OCI-LY7 (cell line): ENCODE measurements at regions not wholly inside any gene's neighbourhood (a gene's known extent, or its start where the extent isn't known, plus 50 kb on each side); places are given as distances from the start of the nearest gene placed in this dataset.

Experiments used
- BruUV-seq: library from RNA; stranded (reverse); fragments of 400-500 nt; replicated peaks from 2 replicates; lab custom pipeline; 2021; lab: Mats Ljungman, UMichigan
- CTCF ChIA-PET: fragments of 300-600 bp; sonication (Branson Sonifier 250); formaldehyde crosslinking; loops from one replicate; lab custom pipeline; 2022; ENCODE audit warnings: antibody characterized with exemption; ENCODE audit not compliant: unreplicated experiment; lab: Charles Lee
- POLR2A ChIA-PET: fragments of 300-600 bp; sonication (Branson Sonifier 250); formaldehyde crosslinking; loops from one replicate; lab custom pipeline; 2022; ENCODE audit warnings: antibody characterized with exemption; lab: Charles Lee
- DNase-seq: peaks from one replicate; pipeline ENCODE4 v3.0.0-alpha.2; 2015; ENCODE audit warnings: low spot score
- H2AFZ ChIP-seq: fragments of 200-600 bp; sonication (generic), shearing (Covaris generic); 2 replicates; pipeline ENCODE4 v1.6.1; 2014; ENCODE audit warnings: mild to moderate bottlenecking, antibody characterized with exemption, low read length, moderate library complexity
- H3K27ac ChIP-seq: fragments of 200-600 bp; sonication (generic); 2 replicates; pipeline ENCODE4 v1.5.1; 2014; ENCODE audit warnings: mixed run types, low read depth, mild to moderate bottlenecking, moderate library complexity, low read length, inconsistent platforms; ENCODE audit not compliant: poor library complexity, severe bottlenecking
- H3K36me3 ChIP-seq: fragments of 200-600 bp; sonication (generic); 2 replicates; pipeline ENCODE4 v1.6.1; 2014; ENCODE audit warnings: mild to moderate bottlenecking, antibody characterized with exemption, low read length, moderate library complexity, mixed read lengths; ENCODE audit not compliant: insufficient read depth
- H3K4me1 ChIP-seq: fragments of 200-600 bp; sonication (generic); 2 replicates; pipeline ENCODE4 v1.5.1; 2014; ENCODE audit warnings: mild to moderate bottlenecking, low read length; ENCODE audit not compliant: insufficient read depth, poor library complexity, severe bottlenecking
- H3K4me2 ChIP-seq: fragments of 200-600 bp; sonication (generic); 2 replicates; pipeline ENCODE4 v1.6.1; 2014; ENCODE audit warnings: mild to moderate bottlenecking, low read length
- H3K4me3 ChIP-seq: fragments of 200-600 bp; sonication (generic); 2 replicates; pipeline ENCODE4 v1.5.1; 2014; ENCODE audit warnings: mild to moderate bottlenecking, low read depth, low read length; ENCODE audit not compliant: poor library complexity, severe bottlenecking
- H3K79me2 ChIP-seq: fragments of 200-600 bp; sonication (generic); 2 replicates; pipeline ENCODE4 v1.6.1; 2016; ENCODE audit warnings: low read depth, mild to moderate bottlenecking, low read length, moderate library complexity, mixed read lengths; ENCODE audit not compliant: insufficient read depth
- H3K9me2 ChIP-seq: fragments of 200-600 bp; sonication (generic); 2 replicates; pipeline ENCODE4 v1.6.1; 2016; ENCODE audit warnings: mild to moderate bottlenecking, low read length, mixed read lengths; ENCODE audit not compliant: insufficient read depth
- H3K9me3 ChIP-seq: fragments of 200-600 bp; sonication (generic); 2 replicates; pipeline ENCODE4 v1.6.1; 2014; ENCODE audit warnings: mild to moderate bottlenecking, mixed run types, low read length, mixed read lengths
- H4K20me1 ChIP-seq: fragments of 200-600 bp; sonication (generic); 2 replicates; pipeline ENCODE4 v1.6.1; 2014; ENCODE audit warnings: mild to moderate bottlenecking, antibody characterized with exemption, low read length, moderate library complexity, mixed read lengths; ENCODE audit not compliant: insufficient read depth
- CTCF ChIP-seq: fragments of 200-600 bp; sonication (generic); conservative IDR thresholded peaks from 2 replicates; pipeline ENCODE4 v1.5.1; 2014; ENCODE audit warnings: mild to moderate bottlenecking, antibody characterized with exemption, low read length, moderate library complexity, mixed read lengths
- EZH2phosphoT487 ChIP-seq: fragments of 200-600 bp; sonication (generic); IDR thresholded peaks from 2 replicates; pipeline ENCODE4 v1.6.1; 2018; ENCODE audit warnings: low read depth, borderline replicate concordance, mild to moderate bottlenecking, mixed run types, antibody characterized with exemption, low read length, moderate library complexity, mixed read lengths
- intact Hi-C: fragments of 100-400 bp; cut with micrococcal nuclease; formaldehyde crosslinking; loops from one replicate; pipeline ENCODE4 v1.10.0; 2022; ENCODE audit not compliant: unreplicated experiment

DNA sequence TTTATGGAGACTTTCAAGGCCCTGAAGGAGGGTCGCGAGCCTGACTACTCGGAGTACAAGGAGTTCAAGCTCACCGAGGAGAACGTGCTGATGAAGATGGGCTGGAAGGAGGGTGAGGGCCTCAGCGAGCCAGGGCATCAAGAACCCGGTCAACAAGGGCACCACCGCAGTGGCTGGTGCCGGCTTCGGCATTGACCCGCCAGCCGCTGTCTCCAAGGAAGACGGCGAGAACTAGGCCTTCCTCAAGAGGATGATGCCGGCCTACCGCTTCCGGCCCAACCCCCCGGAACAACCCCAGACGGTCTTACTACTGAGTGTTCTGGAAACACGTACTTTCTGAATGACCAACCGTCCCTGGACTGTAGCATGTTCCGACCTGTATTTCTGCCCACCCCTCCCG lies 169.2 kb downstream of the HINT1 start:
- no TSS peak for BruUV-seq
- Histone ChIP-seq H3K79me2 (no peaks in the 10 kb centered on the region), H3K27ac (no peak overlapping the region), H3K4me3 (no peak overlapping the region), H3K9me3 (no peaks in the 10 kb centered on the region), H3K4me2 (no peak overlapping the region), H3K36me3 (no peaks in the 10 kb centered on the region), H4K20me1 (no peaks in the 10 kb centered on the region), H2AFZ (no peak overlapping the region), H3K4me1 (no peaks in the 10 kb centered on the region), H3K9me2 (no peaks in the 10 kb centered on the region)
- intact Hi-C loops: no loop called here
- DNase-seq: no peak
- ChIA-PET POLR2A (no interaction called here), CTCF (no interaction called here)
- TF ChIP-seq CTCF (no peak), EZH2phosphoT487 (no peak)

DNA sequence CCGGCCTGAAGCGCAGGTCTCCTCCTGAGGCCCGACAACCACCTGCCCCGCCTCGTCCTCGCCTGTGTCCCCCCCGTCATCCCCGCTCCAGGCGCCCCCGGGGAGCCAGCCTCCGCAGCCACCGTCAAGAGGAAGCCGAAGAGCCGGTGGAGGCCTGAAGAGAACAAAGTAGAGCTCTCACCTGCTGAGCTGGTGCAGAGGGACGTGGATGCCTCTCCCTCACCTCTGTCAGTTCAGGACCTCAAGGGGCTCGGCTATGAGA lies 169.9 kb downstream of the HINT1 start:
- Histone ChIP-seq H3K27ac (no peak overlapping the region), H3K4me3 (no peak overlapping the region), H4K20me1 (no peaks in the 10 kb centered on the region), H2AFZ (no peak overlapping the region), H3K4me2 (no peak overlapping the region), H3K9me3 (no peaks in the 10 kb centered on the region), H3K36me3 (no peaks in the 10 kb centered on the region), H3K79me2 (no peaks in the 10 kb centered on the region), H3K4me1 (no peaks in the 10 kb centered on the region), H3K9me2 (no peaks in the 10 kb centered on the region)
- intact Hi-C loops: no loop called here
- no peak for DNase-seq
- TF ChIP-seq EZH2phosphoT487: no peak
- no peak for TF ChIP-seq CTCF
- ChIA-PET POLR2A (no interaction called here), CTCF (no interaction called here)
- BruUV-seq: no TSS peak

DNA sequence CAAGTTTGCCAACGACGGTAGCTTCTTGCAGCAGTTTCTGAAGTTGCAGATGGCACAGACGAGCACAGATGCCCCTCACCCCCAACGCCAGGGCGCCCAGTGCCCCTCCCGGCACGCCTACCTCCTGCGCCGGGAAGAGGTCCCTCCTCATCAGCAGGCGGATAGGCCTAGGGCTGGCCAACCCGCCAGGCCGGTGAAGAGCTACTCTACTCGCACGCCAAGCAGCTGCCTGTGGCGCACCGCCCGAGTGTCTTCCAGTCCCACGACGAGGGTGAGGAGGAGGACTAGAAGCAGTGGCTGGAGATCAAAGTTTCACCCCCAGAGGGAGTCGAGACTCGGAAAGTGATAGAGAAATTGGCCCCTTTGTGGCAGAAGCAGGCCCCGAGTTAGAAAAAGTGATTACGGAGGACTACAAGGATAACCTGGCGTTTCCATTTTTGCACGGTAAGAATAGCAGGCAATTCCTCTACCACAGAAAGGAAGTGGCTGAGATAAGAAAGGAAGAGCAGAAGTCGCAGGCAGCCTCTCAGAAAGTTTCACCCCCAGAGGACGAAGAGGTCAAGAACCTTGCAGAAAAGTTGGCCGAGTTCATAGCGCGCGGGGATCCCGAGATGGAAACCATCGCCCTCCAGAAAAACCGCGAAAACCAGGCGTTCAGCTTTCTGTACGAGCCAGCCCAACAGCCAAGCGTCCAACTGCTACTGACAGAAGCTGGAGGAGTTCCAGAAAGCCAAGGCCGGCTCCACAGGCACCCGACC lies 170.4 kb downstream of the HINT1 start:
- no TSS peak for BruUV-seq
- Histone ChIP-seq H3K9me3 (no peaks in the 10 kb centered on the region), H3K4me1 (no peaks in the 10 kb centered on the region), H3K4me3 (no peak overlapping the region), H4K20me1 (no peaks in the 10 kb centered on the region), H3K79me2 (no peaks in the 10 kb centered on the region), H3K36me3 (no peaks in the 10 kb centered on the region), H3K9me2 (no peaks in the 10 kb centered on the region), H3K4me2 (no peak overlapping the region), H3K27ac (no peak overlapping the region), H2AFZ (no peak overlapping the region)
- TF ChIP-seq EZH2phosphoT487: no peak
- no peak for TF ChIP-seq CTCF
- no peak for DNase-seq
- intact Hi-C loops: no loop called here
- ChIA-PET POLR2A (no interaction called here), CTCF (no interaction called here)
